Psoas muscle (tissue), 7 donors: ENCODE measurements at regions not wholly inside any gene's neighbourhood (a gene's known extent, or its start where the extent isn't known, plus 50 kb on each side); places are given as distances from the start of the nearest gene placed in this dataset.

Source experiments
- ATAC-seq, 4 donors: fragments of 200-7000 bp; cut with Tn5 transposase; one replicate each; pipeline ENCODE4 v1.9.1; 2020; ENCODE audit warnings: moderate library complexity in 3 of 4, mild to moderate bottlenecking in 2 of 4
- DNase-seq, 2 donors: peaks; one replicate each; pipeline ENCODE4 v3.0.0-alpha.2; 2020
- H3K27ac ChIP-seq: fragments of 200-600 bp; one replicate; pipeline ENCODE4 v1.8.0; 2022
- H3K27me3 ChIP-seq, 3 donors: fragments of 200-600 bp in 1 of 3; one replicate each; pipeline versions ENCODE4 v1.6.1 to v1.8.0; 2013 to 2022; ENCODE audit warnings: low read length in 2 of 3, mild to moderate bottlenecking in 2 of 3, moderate library complexity in 1 of 3; ENCODE audit not compliant: insufficient read depth in 3 of 3
- H3K36me3 ChIP-seq, 2 donors: fragments of 200-600 bp in 1 of 2; one replicate each; pipeline versions ENCODE4 v1.6.1 to v1.8.0; 2013 to 2022; ENCODE audit warnings: low read depth in 1 of 2, mild to moderate bottlenecking in 1 of 2, moderate library complexity in 1 of 2; ENCODE audit not compliant: insufficient read depth in 1 of 2
- H3K4me1 ChIP-seq: fragments of 200-600 bp; one replicate; pipeline ENCODE4 v1.8.0; 2022
- H3K4me3 ChIP-seq: fragments of 200-600 bp; one replicate; pipeline ENCODE4 v1.8.0; 2022; ENCODE audit warnings: mild to moderate bottlenecking
- H3K9me3 ChIP-seq: fragments of 200-600 bp; one replicate; pipeline ENCODE4 v1.8.0; 2022
- CTCF ChIP-seq: fragments of 200-600 bp; IDR thresholded peaks from one replicate; pipeline ENCODE4 v1.8.0; 2022; ENCODE audit warnings: antibody characterized with exemption
- WGBS, 3 donors: extraction: QIAGEN DNeasy Blood & Tissue Kit; methylation state at CpG; one replicate each; pipeline versions ENCODE4 v1.1.6 to v1.1.7; 2013; 5-methylcytosine and 5-hydroxymethylcytosine counted together
- intact Hi-C, 2 donors: fragments of 100-400 bp; cut with DNase I; formaldehyde crosslinking; loops; one replicate each; pipeline versions ENCODE4 v1.11.0 to v1.14.2; 2022
- donor health status: healthy with polysubstance abuse.
- donor health status: DM: no; HTN: no; CAD: no; lungs with moderate emphysema.
- donor health status: Bipolar disorder and iron deficiency.
- donor health status: healthy.
- donor health status: DM: yes; HTN: yes; CAD: no.
- donor health status: DM: no; HTN: no; CAD: no.
- donor health status: DM: yes; HTN: yes; CAD: no.

- H3K4me3 ChIP-seq: no peak overlapping the region
- no peaks in the 10 kb centered on the region for H3K36me3 ChIP-seq
- H3K27me3 ChIP-seq: no peaks in the 10 kb centered on the region
- no peak for TF ChIP-seq CTCF
- H3K27ac ChIP-seq: no peak overlapping the region
- H3K9me3 ChIP-seq: no peaks in the 10 kb centered on the region
- ATAC-seq (peak in 1 of 4 donors; percentile 15), DNase-seq (no peak)
- no peaks in the 10 kb centered on the region for H3K4me1 ChIP-seq
- WGBS, 3 donors: 95 to 99% (median 96%) methylated on average over 4 of the region's 4 CpGs
- intact Hi-C loops: loop anchor here in 1 of 2 donors (2.0 kb wide), 1 partner anchor 551 kb away; no protein-coding TSS in a partner anchor
Measured at GRCh38 chr2:111668274-111668616, 215.7 kb downstream of the ANAPC1 start.

- 94 to 98% (median 94%) methylated on average over 5 of the region's 5 CpGs for WGBS, 3 donors
- no peaks in the 10 kb centered on the region for H3K27me3 ChIP-seq
- DNase-seq: no peak
- no peaks in the 10 kb centered on the region for H3K9me3 ChIP-seq
- no peak for TF ChIP-seq CTCF
- H3K36me3 ChIP-seq: no peaks in the 10 kb centered on the region
- no peak overlapping the region for H3K4me3 ChIP-seq
- H3K27ac ChIP-seq: no peak overlapping the region
- no peaks in the 10 kb centered on the region for H3K4me1 ChIP-seq
- no peak for ATAC-seq
- intact Hi-C loops: loop anchor here in 1 of 2 donors (2.0 kb wide), 1 partner anchor 552 kb away; no protein-coding TSS in a partner anchor
Measured at GRCh38 chr2:111668741-111669140, 215.3 kb downstream of the ANAPC1 start.

GRCh38 chr2:111669928-111670695 is 213.9 kb downstream of the ANAPC1 start:
- H3K9me3 ChIP-seq: no peaks in the 10 kb centered on the region
- ATAC-seq (no peak), DNase-seq (no peak)
- H3K36me3 ChIP-seq: no peaks in the 10 kb centered on the region
- no peak overlapping the region for H3K27ac ChIP-seq
- no peak overlapping the region for H3K4me3 ChIP-seq
- H3K4me1 ChIP-seq: no peaks in the 10 kb centered on the region
- WGBS, 3 donors: 94 to 98% (median 97%) methylated on average over 11 of the region's 11 CpGs
- no peaks in the 10 kb centered on the region for H3K27me3 ChIP-seq
- intact Hi-C loops: loop anchor here in 1 of 2 donors (2.0 kb wide), 1 partner anchor 553 kb away; no protein-coding TSS in a partner anchor
- TF ChIP-seq CTCF: no peak

GRCh38 chr2:111670776-111671175 is 213.2 kb downstream of the ANAPC1 start:
- H3K4me3 ChIP-seq: no peak overlapping the region
- intact Hi-C loops: no loop called here
- DNase-seq (no peak), ATAC-seq (peak in 1 of 4 donors; percentile 22)
- H3K4me1 ChIP-seq: no peaks in the 10 kb centered on the region
- H3K36me3 ChIP-seq: no peaks in the 10 kb centered on the region
- H3K27me3 ChIP-seq: no peaks in the 10 kb centered on the region
- WGBS, 3 donors: 65 to 75% (median 70%) methylated on average over 6 of the region's 6 CpGs
- no peaks in the 10 kb centered on the region for H3K9me3 ChIP-seq
- peak overlapping the region; percentile 23 for H3K27ac ChIP-seq
- TF ChIP-seq CTCF: no peak
